ENCODE measurements at regions not wholly inside any gene's neighbourhood (a gene's known extent, or its start where the extent isn't known, plus 50 kb on each side); places are given as distances from the start of the nearest gene placed in this dataset.

- TF ChIP-seq CTCF (IDR thresholded peaks at IDR 0.05): no peak
- TF ChIP-seq POLR2A (IDR thresholded peaks at IDR 0.05): no peak
These were observed 77.8 kb downstream of the CASP12 start for GRCh38 chr11:104820431-104820830.
